ENCODE measurements at regions not wholly inside any gene's neighbourhood (a gene's known extent, or its start where the extent isn't known, plus 50 kb on each side); places are given as distances from the start of the nearest gene placed in this dataset.

DNA sequence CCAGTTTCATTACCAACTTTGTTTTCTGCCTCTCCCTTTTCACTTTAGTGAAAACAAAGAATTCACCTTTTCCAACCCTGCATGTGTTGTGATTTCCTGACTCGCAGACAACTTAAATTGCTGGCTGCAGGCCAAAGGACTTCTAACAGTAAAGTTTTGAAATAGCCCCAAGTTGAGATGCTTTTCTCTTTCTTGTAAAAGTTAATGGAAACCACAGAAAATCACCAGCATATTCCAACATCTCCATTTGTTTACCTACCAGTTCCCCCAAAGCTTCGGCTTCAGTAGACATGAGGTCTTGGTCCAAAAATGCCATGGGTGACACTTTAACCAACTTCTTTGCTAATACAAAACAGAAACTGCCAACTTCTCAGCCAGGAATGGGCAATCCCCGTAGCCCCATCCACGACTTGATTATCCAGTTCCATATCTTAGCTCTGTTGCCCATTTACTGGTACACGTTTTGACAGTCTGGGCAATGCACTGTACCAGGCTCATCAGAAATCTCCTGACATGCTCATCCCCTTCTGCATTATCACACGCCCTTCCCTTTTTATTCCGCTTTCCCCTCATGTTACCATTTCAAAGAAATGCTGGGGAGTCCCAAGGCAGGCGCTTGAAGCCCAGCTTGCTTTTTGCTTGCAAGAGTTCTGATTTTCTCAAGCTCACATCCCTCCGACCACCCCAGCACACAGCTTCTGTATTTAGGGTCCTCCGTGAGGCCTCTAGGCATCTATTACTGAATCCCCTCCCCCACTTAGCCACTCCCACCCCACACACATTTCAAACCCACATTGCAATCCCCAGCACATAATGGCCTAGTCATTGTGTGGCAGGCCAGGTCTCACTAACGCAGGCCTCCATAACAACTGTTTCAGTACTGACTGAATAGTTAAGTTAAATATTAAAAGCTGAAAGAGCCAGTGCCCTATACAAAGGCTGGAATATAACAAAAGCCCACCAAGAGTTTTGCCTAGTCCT is 137.9 kb upstream of the S100G start:
- no peak for DNase-seq

DNA sequence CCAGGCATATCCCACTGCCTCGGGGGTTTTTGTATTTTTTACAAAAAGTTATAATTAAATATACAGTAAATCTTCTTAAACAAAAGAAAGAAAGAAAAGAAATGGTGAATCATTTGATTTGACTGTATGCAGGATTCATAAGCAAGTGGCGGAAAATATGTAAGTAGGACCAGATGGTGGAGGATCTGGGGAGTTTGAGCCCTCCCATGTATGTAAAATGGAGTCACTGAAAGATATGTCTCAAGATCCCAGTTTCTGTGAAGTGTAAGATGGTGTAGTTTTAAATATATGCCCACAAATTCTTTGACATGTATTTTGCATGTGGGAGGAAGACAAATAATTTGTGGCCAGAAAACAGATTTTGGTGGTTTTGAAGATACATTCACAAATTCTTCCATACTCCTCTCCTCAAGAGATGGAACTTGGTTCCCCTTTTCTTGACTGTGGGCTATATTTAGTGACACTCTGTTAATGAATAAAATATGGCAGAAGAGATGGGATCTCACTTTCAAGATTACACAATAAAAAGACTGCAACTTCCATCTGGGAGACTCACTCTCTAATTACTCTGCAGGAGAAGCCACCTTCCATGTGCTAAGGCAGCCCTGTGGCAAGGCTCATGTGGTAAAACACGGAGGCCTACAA is 133.6 kb upstream of the S100G start:
- DNase-seq: no peak

DNA sequence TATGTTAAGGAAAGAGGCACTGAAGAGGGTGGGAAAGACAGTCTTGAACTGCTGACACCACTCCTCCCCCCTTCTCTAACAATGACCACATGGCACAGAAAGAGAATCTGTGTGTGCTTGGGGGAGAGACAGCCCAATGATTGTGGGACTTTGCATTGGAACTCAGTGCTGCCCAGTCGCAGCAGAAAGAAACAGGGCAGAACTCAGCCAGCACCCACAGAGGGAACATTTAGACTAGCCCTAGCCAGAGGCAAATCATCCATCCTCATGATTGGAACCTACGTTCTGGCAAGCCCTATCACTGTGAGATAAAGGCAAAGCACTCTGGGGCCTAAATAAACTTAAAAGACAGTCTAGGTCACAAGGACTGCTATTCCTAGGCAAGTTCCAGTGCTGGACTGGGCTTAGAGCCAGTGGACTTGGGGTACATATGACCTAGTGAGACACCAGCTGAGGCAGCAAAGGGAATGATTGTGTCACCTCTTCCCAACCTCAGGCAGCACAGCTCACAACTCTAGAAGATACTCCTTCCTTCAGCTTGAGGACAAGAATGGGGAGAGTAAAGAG is 132.8 kb upstream of the S100G start:
- DNase-seq: no peak

DNA sequence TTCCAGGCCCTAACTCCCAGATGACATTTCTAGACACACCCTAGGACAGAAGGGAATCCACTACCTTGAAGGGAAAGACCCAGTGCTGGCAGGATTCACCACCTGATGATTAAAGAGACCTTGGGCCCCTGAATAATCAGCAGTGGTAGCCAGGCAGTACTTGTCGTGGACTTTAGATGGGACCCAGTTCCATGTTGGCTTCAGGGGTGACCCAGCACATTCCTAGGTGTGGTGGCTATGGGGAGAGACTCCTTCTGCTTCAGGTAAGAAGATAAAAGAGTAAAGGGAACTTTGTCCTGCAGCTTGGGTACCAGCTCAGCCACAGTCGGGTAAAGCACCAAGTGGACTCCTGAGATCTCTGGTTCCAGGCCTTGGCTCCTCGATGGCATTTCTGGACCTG is 131.8 kb upstream of the S100G start:
- DNase-seq: no peak

DNA sequence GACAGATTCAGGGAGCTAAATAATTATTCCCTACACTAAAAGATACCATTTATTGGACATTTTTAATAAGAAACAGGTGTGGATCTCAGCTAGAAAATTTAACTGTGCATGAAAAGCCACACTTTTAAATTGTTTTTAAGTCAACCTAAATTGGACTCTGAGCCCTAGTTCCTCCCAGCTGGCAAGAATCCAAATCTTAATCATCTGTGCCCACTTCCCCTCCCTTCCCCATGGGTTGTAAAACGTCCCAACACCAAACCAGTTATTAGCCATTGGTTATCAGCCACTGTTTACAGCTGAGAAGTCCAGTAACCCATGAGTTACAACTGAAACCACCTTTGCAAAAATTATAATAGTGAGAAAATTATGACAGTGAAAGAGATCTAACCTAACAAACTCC is 125.6 kb upstream of the S100G start:
- DNase-seq: no peak

DNA sequence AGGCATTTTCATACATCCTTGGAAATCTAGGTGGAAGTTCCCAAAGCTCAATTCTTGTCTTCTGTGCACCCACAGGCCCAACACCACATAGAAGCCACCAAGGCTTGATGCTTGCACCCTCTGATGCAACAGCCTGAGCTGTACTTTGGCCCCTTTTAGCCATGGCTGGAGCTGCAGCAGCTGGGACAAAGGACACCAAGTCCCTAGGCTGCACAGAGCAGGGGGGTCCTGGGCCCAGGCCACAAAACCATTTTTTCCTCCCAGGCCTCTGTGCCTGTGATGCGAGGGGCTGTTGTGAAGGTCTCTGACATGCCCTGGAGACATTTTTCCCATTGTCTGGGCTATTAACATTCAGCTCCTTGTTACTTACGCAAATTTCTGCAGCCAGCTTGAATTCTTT is 124.0 kb upstream of the S100G start:
- no peak for DNase-seq

DNA sequence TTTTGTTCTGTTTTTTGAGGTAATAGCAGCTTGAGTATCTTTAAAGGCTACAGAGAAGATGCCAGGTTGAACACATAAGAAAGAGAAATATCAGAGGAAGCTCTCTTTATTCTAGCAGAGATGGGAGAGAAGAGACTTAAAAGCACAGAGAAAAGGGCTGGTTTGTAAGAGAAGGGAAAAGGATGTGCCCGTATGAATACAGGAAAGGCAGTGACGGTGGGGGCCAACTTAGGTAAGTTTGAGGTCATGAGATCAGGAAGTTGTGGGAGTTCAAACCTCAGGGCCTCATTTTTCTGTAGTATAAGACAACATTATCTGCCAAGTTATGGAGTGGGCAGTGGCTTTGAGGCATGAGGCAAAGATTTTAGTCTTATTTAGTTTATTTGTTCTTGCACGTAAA is 121.3 kb upstream of the S100G start:
- DNase-seq: peak; percentile 36
